ENCODE measurements at regions not wholly inside any gene's neighbourhood (a gene's known extent, or its start where the extent isn't known, plus 50 kb on each side); places are given as distances from the start of the nearest gene placed in this dataset.

DNA sequence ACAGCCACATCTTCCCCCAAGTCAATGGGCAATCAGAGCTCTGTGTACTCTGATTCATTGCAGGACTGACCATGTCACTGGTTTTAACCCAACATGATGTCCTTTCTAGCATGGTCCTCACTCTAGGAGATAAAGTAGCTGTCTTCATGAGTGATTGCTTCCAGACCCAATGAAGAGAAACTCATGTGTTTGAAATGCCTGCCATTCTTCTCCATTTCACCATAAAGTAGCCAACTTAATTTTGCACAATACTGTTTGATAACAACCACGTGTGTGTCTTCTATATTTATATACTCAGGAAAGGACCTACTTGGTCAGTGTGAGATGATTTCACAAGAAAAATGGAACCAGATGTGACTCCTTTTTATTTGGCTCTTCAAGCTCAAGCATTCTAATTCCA is 172.5 kb downstream of the AXIN2 start:
- no peaks in the 10 kb centered on the region for H3K4me1 Mint-ChIP-seq (ENCODE audit: unreplicated experiment)
- TF ChIP-seq, protein P1, sequence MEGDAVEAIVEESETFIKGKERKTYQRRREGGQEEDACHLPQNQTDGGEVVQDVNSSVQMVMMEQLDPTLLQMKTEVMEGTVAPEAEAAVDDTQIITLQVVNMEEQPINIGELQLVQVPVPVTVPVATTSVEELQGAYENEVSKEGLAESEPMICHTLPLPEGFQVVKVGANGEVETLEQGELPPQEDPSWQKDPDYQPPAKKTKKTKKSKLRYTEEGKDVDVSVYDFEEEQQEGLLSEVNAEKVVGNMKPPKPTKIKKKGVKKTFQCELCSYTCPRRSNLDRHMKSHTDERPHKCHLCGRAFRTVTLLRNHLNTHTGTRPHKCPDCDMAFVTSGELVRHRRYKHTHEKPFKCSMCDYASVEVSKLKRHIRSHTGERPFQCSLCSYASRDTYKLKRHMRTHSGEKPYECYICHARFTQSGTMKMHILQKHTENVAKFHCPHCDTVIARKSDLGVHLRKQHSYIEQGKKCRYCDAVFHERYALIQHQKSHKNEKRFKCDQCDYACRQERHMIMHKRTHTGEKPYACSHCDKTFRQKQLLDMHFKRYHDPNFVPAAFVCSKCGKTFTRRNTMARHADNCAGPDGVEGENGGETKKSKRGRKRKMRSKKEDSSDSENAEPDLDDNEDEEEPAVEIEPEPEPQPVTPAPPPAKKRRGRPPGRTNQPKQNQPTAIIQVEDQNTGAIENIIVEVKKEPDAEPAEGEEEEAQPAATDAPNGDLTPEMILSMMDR (IDR thresholded peaks at IDR 0.05): no peak
- H3K36me3 Mint-ChIP-seq (ENCODE audit: unreplicated experiment): no peaks in the 10 kb centered on the region
- H3K9me3 Mint-ChIP-seq (ENCODE audit: unreplicated experiment): no peaks in the 10 kb centered on the region
- no peak overlapping the region for H3K27ac Mint-ChIP-seq (ENCODE audit: unreplicated experiment)
- no peak overlapping the region for H3K4me3 Mint-ChIP-seq (ENCODE audit: unreplicated experiment)
- no peak for DNase-seq (ENCODE audit: extremely low spot score, unreplicated experiment)
- peaks cover 16% of the 10 kb centered on the region for H3K27me3 Mint-ChIP-seq (ENCODE audit: unreplicated experiment)

DNA sequence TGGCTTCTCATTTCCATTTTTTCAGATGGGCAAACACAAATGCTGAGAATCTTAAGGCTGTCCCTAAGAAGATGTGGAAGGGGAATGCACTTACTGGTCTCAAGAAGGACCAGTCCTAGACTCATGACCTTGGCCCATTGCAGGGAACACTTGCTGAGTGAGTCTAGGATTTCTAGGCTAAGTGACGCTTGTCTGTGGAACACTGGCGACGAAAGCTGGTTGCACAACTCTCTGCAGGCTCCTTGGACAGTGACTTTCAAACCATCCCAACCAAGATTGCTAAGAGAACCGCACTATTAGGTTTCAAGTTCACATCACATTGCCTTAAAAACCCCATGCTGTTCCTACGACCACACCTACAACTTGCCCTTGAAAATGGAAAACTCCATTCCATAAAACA is 174.1 kb downstream of the AXIN2 start:
- Mint-ChIP-seq H3K4me3 (ENCODE audit: unreplicated experiment) (no peak overlapping the region), H3K36me3 (ENCODE audit: unreplicated experiment) (no peaks in the 10 kb centered on the region), H3K27ac (ENCODE audit: unreplicated experiment) (no peak overlapping the region), H3K4me1 (ENCODE audit: unreplicated experiment) (no peaks in the 10 kb centered on the region), H3K9me3 (ENCODE audit: unreplicated experiment) (no peaks in the 10 kb centered on the region), H3K27me3 (ENCODE audit: unreplicated experiment) (peaks cover 27% of the 10 kb centered on the region)
- DNase-seq (ENCODE audit: extremely low spot score, unreplicated experiment): no peak
- TF ChIP-seq, protein P1 (IDR thresholded peaks at IDR 0.05): no peak

DNA sequence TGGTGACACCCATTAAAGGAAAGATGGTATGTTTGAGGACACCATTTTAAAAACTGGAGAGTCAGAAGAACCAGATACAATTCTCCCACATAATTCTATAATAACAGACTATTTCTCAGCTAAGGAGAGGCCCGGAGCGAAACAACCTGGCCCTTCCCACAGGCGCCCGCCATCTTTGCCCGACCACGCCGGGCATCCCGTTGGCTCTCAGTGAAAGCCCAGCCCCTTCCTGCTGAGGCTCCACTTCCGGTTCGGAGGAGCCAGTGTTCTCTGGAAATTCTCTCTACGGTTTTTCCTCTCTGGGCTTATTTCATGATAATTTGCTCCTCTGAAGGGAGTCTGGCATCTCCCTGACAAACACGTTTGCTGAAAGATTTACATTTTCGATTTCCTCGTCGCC is 175.7 kb downstream of the AXIN2 start:
- H3K27ac Mint-ChIP-seq (ENCODE audit: unreplicated experiment): no peak overlapping the region
- H3K27me3 Mint-ChIP-seq (ENCODE audit: unreplicated experiment): peaks cover 28% of the 10 kb centered on the region
- peaks cover 1% of the 10 kb centered on the region for H3K9me3 Mint-ChIP-seq (ENCODE audit: unreplicated experiment)
- DNase-seq (ENCODE audit: extremely low spot score, unreplicated experiment): no peak
- H3K36me3 Mint-ChIP-seq (ENCODE audit: unreplicated experiment): no peaks in the 10 kb centered on the region
- H3K4me3 Mint-ChIP-seq (ENCODE audit: unreplicated experiment): no peak overlapping the region
- TF ChIP-seq, protein P1 (IDR thresholded peaks at IDR 0.05): no peak
- H3K4me1 Mint-ChIP-seq (ENCODE audit: unreplicated experiment): no peaks in the 10 kb centered on the region

DNA sequence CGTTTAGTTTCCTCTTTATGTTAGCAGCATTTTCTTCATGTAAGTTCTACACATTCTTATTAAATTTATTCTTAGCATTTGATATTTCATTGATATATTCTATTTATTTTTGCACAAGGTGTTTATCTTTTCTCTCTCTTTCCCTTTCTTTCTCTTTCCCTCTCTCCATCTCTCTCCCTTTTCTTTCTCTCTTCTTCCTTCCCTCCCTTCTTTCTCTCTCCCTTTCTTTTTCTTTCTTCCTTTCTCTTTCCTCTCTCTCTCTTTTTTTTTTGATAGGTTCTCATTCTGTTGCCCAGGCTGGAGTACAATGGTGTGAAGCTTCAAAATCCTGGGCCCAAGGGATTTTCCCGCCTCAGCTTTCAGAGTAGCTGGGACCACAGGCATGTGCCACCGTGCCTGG is 176.4 kb downstream of the AXIN2 start:
- H3K4me1 Mint-ChIP-seq (ENCODE audit: unreplicated experiment): no peaks in the 10 kb centered on the region
- no peak for DNase-seq (ENCODE audit: extremely low spot score, unreplicated experiment)
- TF ChIP-seq, protein P1 (IDR thresholded peaks at IDR 0.05): no peak
- H3K36me3 Mint-ChIP-seq (ENCODE audit: unreplicated experiment): no peaks in the 10 kb centered on the region
- H3K27ac Mint-ChIP-seq (ENCODE audit: unreplicated experiment): no peak overlapping the region
- peaks cover 34% of the 10 kb centered on the region for H3K27me3 Mint-ChIP-seq (ENCODE audit: unreplicated experiment)
- H3K9me3 Mint-ChIP-seq (ENCODE audit: unreplicated experiment): peaks cover 5% of the 10 kb centered on the region
- no peak overlapping the region for H3K4me3 Mint-ChIP-seq (ENCODE audit: unreplicated experiment)

DNA sequence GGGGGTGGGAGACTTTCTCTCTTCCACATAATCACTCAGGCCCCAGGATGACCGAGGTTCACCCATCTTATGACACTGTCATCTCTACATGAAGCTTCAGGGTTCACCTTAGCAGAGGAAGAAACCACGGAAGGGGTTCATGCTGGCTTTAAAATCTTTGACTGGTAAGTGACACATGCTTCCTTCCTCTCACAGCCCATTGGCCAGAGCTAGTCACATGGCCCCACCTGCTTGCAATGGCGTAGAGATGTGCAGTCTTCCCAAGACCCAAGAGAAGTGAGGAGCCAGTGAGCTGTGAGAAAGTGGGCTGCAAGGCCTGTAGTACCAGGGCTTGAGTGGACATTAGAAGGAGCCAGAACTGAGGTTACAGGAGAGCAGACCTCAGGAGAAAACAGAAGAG is 180.3 kb downstream of the AXIN2 start:
- H3K36me3 Mint-ChIP-seq (ENCODE audit: unreplicated experiment): no peaks in the 10 kb centered on the region
- no peak overlapping the region for H3K4me3 Mint-ChIP-seq (ENCODE audit: unreplicated experiment)
- no peaks in the 10 kb centered on the region for H3K4me1 Mint-ChIP-seq (ENCODE audit: unreplicated experiment)
- H3K27ac Mint-ChIP-seq (ENCODE audit: unreplicated experiment): no peak overlapping the region
- DNase-seq (ENCODE audit: extremely low spot score, unreplicated experiment): no peak
- H3K27me3 Mint-ChIP-seq (ENCODE audit: unreplicated experiment): peaks cover 39% of the 10 kb centered on the region
- TF ChIP-seq, protein P1 (IDR thresholded peaks at IDR 0.05): no peak
- H3K9me3 Mint-ChIP-seq (ENCODE audit: unreplicated experiment): peaks cover 5% of the 10 kb centered on the region
